Ectodermal cell (in vitro differentiated cells): ENCODE measurements at regions not wholly inside any gene's neighbourhood (a gene's known extent, or its start where the extent isn't known, plus 50 kb on each side); places are given as distances from the start of the nearest gene placed in this dataset.

Source experiments
- H3K27ac ChIP-seq: 2 replicates; pipeline ENCODE4 v1.7.0; 2013; ENCODE audit warnings: mild to moderate bottlenecking, low read depth, low read length; ENCODE audit not compliant: insufficient read depth, poor library complexity, severe bottlenecking
- H3K27me3 ChIP-seq: 2 replicates; pipeline ENCODE4 v1.7.0; 2013; ENCODE audit warnings: mild to moderate bottlenecking, low read length; ENCODE audit not compliant: insufficient read depth, control insufficient read depth, poor library complexity, severe bottlenecking
- H3K36me3 ChIP-seq: one replicate; pipeline ENCODE4 v1.7.0; 2013; ENCODE audit warnings: low read length; ENCODE audit not compliant: control insufficient read depth, insufficient read depth
- H3K4me1 ChIP-seq: one replicate; pipeline ENCODE4 v1.7.0; 2013; ENCODE audit warnings: low read length; ENCODE audit not compliant: control insufficient read depth, insufficient read depth
- H3K4me3 ChIP-seq: 2 replicates; pipeline ENCODE4 v1.7.0; 2013; ENCODE audit warnings: low read depth, low read length, control low read depth; ENCODE audit not compliant: insufficient read depth
- H3K9me3 ChIP-seq: 2 replicates; pipeline ENCODE4 v1.7.0; 2013; ENCODE audit warnings: mild to moderate bottlenecking, low read length, moderate library complexity; ENCODE audit not compliant: control insufficient read depth
- WGBS, 2 experiments: methylation state at CpG; one replicate each; pipeline ENCODE4 v1.1.7; 2013; ENCODE audit warnings: missing lambda C conversion rate in 2 of 2; 5-methylcytosine and 5-hydroxymethylcytosine counted together

GRCh38 chr12:58463051-58463450 is 457.3 kb downstream of the LRIG3 start:
- Histone ChIP-seq H3K4me1 (no peaks in the 10 kb centered on the region), H3K36me3 (no peaks in the 10 kb centered on the region), H3K4me3 (no peak overlapping the region), H3K27ac (no peak overlapping the region), H3K9me3 (no peaks in the 10 kb centered on the region), H3K27me3 (no peaks in the 10 kb centered on the region)
- WGBS, 2 experiments, result 94% methylated on average over 3 of the region's 3 CpGs

GRCh38 chr12:58465418-58465817 is 454.9 kb downstream of the LRIG3 start:
- H3K36me3 ChIP-seq, result no peaks in the 10 kb centered on the region
- H3K27me3 ChIP-seq, result no peaks in the 10 kb centered on the region
- no peaks in the 10 kb centered on the region for H3K4me1 ChIP-seq
- WGBS, 2 experiments, result 93 to 97% methylated on average over 2 of the region's 2 CpGs
- H3K27ac ChIP-seq, result no peak overlapping the region
- no peaks in the 10 kb centered on the region for H3K9me3 ChIP-seq
- H3K4me3 ChIP-seq, result no peak overlapping the region

- H3K36me3 ChIP-seq, result no peaks in the 10 kb centered on the region
- no peaks in the 10 kb centered on the region for H3K27me3 ChIP-seq
- no peaks in the 10 kb centered on the region for H3K4me1 ChIP-seq
- no peak overlapping the region for H3K27ac ChIP-seq
- WGBS, 2 experiments, result 100% methylated on average over 1 of the region's 1 CpG; no CpG with 5 or more reads in 1 of the 2 experiments
- no peaks in the 10 kb centered on the region for H3K9me3 ChIP-seq
- no peak overlapping the region for H3K4me3 ChIP-seq
Measured at GRCh38 chr12:58470266-58471010, 449.9 kb downstream of the LRIG3 start.

DNA sequence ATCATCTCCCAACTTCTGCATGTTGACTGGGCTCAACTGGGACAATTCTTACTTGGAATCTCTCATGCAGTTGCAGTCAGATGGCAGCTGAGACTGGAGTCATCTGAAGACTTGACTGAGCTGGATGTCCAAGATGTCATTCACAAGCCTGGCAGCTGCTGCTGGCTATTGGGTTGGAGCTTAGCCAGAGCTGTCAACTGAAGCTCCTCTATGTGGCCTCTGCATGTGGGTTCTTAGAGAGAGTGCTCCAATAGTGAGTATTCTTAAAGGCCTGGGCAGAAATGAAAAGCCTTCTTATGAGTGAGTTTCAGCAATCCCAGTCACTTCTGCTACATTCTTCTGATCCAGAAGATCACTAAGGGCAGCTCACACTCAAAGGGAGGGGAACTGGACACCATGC is 440.9 kb downstream of the LRIG3 start:
- no peaks in the 10 kb centered on the region for H3K9me3 ChIP-seq
- no peak overlapping the region for H3K4me3 ChIP-seq
- H3K36me3 ChIP-seq, result no peaks in the 10 kb centered on the region
- no peaks in the 10 kb centered on the region for H3K27me3 ChIP-seq
- no peaks in the 10 kb centered on the region for H3K4me1 ChIP-seq
- no peak overlapping the region for H3K27ac ChIP-seq

- no peaks in the 10 kb centered on the region for H3K4me1 ChIP-seq
- H3K27me3 ChIP-seq, result no peaks in the 10 kb centered on the region
- H3K9me3 ChIP-seq, result no peaks in the 10 kb centered on the region
- 81% methylated on average over 3 of the region's 3 CpGs for WGBS, 2 experiments
- no peak overlapping the region for H3K4me3 ChIP-seq
- no peaks in the 10 kb centered on the region for H3K36me3 ChIP-seq
- no peak overlapping the region for H3K27ac ChIP-seq
Measured at GRCh38 chr12:58481811-58482210, 438.5 kb downstream of the LRIG3 start.

- no peaks in the 10 kb centered on the region for H3K27me3 ChIP-seq
- H3K4me1 ChIP-seq, result peaks cover 7% of the 10 kb centered on the region
- no peaks in the 10 kb centered on the region for H3K9me3 ChIP-seq
- H3K36me3 ChIP-seq, result no peaks in the 10 kb centered on the region
- 0% methylated on average over 1 of the region's 1 CpG for WGBS, 2 experiments
- H3K4me3 ChIP-seq, result no peak overlapping the region
- no peak overlapping the region for H3K27ac ChIP-seq
Measured at GRCh38 chr12:58487255-58487654, 433.0 kb downstream of the LRIG3 start.

GRCh38 chr12:58487678-58488161 is 432.6 kb downstream of the LRIG3 start:
- no CpG with 5 or more reads among the region's 1 CpG for WGBS, 2 experiments
- H3K27me3 ChIP-seq, result no peaks in the 10 kb centered on the region
- H3K9me3 ChIP-seq, result no peaks in the 10 kb centered on the region
- peaks cover 7% of the 10 kb centered on the region for H3K4me1 ChIP-seq
- H3K36me3 ChIP-seq, result no peaks in the 10 kb centered on the region
- H3K4me3 ChIP-seq, result no peak overlapping the region
- H3K27ac ChIP-seq, result no peak overlapping the region

GRCh38 chr12:58489394-58489793 is 430.9 kb downstream of the LRIG3 start:
- H3K27ac ChIP-seq, result no peak overlapping the region
- WGBS, 2 experiments, result 92 to 100% methylated on average over 1 of the region's 1 CpG
- H3K9me3 ChIP-seq, result no peaks in the 10 kb centered on the region

DNA sequence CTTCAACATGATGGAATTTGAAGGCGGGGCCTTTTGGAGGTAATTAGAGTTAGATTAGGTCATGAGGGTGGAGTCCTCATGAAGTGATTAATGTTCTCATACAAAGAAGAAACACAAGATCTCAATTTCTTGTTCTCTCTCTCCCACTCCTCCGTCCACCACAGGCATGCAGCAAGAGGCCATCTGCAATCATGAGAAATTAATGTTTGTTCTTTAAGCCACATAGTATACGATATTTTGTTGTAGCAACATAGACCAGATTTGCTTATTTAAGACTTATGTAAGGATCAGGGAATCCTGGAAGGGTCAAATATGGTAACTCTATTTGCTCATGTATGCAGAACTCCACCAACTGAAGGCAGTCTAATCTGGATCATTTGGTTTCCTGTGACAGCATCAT is 429.0 kb downstream of the LRIG3 start:
- 90 to 93% methylated on average over 3 of the region's 3 CpGs for WGBS, 2 experiments

More at GRCh38 chr12:58489394-58489793, 430.9 kb downstream of the LRIG3 start:
- no peak overlapping the region for H3K4me3 ChIP-seq
- H3K4me1 ChIP-seq, result peaks cover 7% of the 10 kb centered on the region
- no peaks in the 10 kb centered on the region for H3K36me3 ChIP-seq
- no peaks in the 10 kb centered on the region for H3K27me3 ChIP-seq

DNA sequence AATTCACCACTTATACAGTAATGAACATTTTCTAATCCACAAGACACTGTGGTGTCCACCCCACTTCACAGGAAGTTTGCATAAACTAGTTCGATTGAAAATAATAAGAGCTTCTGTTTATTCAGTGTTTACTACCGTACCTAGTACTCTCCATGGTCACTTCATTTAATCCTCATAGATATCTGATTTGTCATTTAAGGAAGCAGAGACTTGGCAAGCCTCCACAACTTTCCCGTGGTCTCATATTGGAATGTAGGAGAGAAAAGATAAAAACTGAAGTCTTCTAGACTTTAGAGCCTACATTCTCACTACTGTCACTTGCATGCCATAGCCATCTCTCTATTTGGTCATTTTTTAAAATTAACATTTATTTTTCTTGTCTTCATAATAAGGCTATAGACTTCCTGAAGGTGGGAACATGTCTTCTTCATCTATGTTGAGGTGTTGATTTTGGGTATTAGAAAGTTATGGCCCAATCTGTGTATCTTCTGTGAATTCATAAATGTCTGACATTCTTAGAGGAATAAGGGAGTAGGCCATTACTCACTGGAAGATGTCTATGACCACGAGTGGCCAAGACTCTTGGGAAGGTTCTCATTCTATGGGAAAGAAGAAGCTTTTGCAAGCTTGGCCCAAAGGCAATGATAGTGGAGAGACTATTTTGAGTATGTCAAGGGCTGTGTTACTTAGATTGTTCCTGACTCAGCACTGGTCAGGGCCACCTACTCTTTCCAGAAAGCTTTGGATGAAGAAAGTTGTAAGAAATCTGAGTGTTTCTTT is 423.7 kb downstream of the LRIG3 start:
- no peaks in the 10 kb centered on the region for H3K27me3 ChIP-seq
- 97 to 99% methylated on average over 3 to 4 of the region's 4 CpGs for WGBS, 2 experiments
- H3K27ac ChIP-seq, result no peak overlapping the region
- no peak overlapping the region for H3K4me3 ChIP-seq
- H3K4me1 ChIP-seq, result peaks cover 7% of the 10 kb centered on the region
- H3K9me3 ChIP-seq, result peaks cover 3% of the 10 kb centered on the region
- no peaks in the 10 kb centered on the region for H3K36me3 ChIP-seq

More for the DNA sequence above, 429.0 kb downstream of the LRIG3 start:
- Histone ChIP-seq H3K36me3 (no peaks in the 10 kb centered on the region), H3K9me3 (no peaks in the 10 kb centered on the region), H3K27me3 (no peaks in the 10 kb centered on the region), H3K27ac (no peak overlapping the region), H3K4me3 (no peak overlapping the region), H3K4me1 (peaks cover 7% of the 10 kb centered on the region)
